ENCODE measurements at regions not wholly inside any gene's neighbourhood (a gene's known extent, or its start where the extent isn't known, plus 50 kb on each side); places are given as distances from the start of the nearest gene placed in this dataset.
A peak's percentile ranks its signal among the peaks of the same experiment; 100 is the strongest.

- Histone ChIP-seq H4K20me1 (replicated peaks in 1 of 2; ENCODE audit: control insufficient read depth in 1 of 2, insufficient read depth in 2 of 2, low read length in 2 of 2) (no peaks in the 10 kb centered on the region), H3K9ac (replicated peaks in 1 of 4; ENCODE audit: extremely low read depth in 1 of 4, low read depth in 3 of 4, low read length in 3 of 4) (no peak overlapping the region), H3K18ac (ENCODE audit: extremely low read depth, low read length) (no peak overlapping the region), H4K91ac (replicated peaks; ENCODE audit: insufficient read length, low read length) (no peak overlapping the region), H3K14ac (ENCODE audit: insufficient read length) (no peak overlapping the region), H2AFZ (ENCODE audit: low read length) (no peak overlapping the region), H2AK5ac (ENCODE audit: low read depth, low read length) (no peak overlapping the region), H2BK15ac (ENCODE audit: low read length) (no peak overlapping the region), H2BK120ac (replicated peaks; ENCODE audit: low read depth, low read length) (no peak overlapping the region), H3K27ac (ENCODE audit: low read depth, low read length) (no peak overlapping the region), H4K8ac (ENCODE audit: extremely low read depth, insufficient read depth, low read length) (no peak overlapping the region), H2BK5ac (ENCODE audit: low read depth, low read length) (no peak overlapping the region), H3K79me2 (ENCODE audit: control insufficient read depth in 1 of 2, insufficient read depth in 2 of 2, low read length in 2 of 2) (no peaks in the 10 kb centered on the region), H3K56ac (replicated peaks; ENCODE audit: insufficient read length, low read depth, low read length) (no peak overlapping the region), H3K9me3 (ENCODE audit: insufficient read depth in 2 of 2, low read depth in 1 of 2, low read length in 1 of 2) (no peaks in the 10 kb centered on the region), H3K4me2 (ENCODE audit: insufficient read depth in 1 of 2, low read depth in 2 of 2, low read length in 2 of 2) (no peak overlapping the region), H3K4me3 (ENCODE audit: extremely low read depth in 1 of 4, insufficient read depth in 2 of 4, low read depth in 3 of 4, low read length in 4 of 4) (no peak overlapping the region), H3K79me1 (ENCODE audit: low read depth, low read length) (no peaks in the 10 kb centered on the region), H3K4ac (replicated peaks; ENCODE audit: insufficient read length, low read depth, low read length) (no peak overlapping the region), H2BK20ac (ENCODE audit: low read length) (no peak overlapping the region), H3K23me2 (ENCODE audit: low read depth, low read length) (no peaks in the 10 kb centered on the region), H4K5ac (ENCODE audit: insufficient read length, low read depth, low read length) (no peak overlapping the region), H3K23ac (ENCODE audit: insufficient read length) (no peak overlapping the region), H3K36me3 (ENCODE audit: control insufficient read depth in 2 of 4, insufficient read depth in 4 of 4, low read length in 3 of 4) (no peaks in the 10 kb centered on the region), H3K27me3 (replicated peaks in 1 of 4; ENCODE audit: control insufficient read depth in 3 of 4, extremely low read depth in 1 of 4, insufficient read depth in 3 of 4, low read length in 3 of 4) (no peaks in the 10 kb centered on the region), H3K4me1 (replicated peaks in 1 of 4; ENCODE audit: control insufficient read depth in 3 of 4, insufficient read depth in 4 of 4, low read length in 3 of 4) (peaks cover 0 to 4% (median 0%) of the 10 kb centered on the region in 4 experiments; a peak in 1 of 7 replicates), H2BK12ac (ENCODE audit: low read depth, low read length) (no peak overlapping the region)
- CTCF ChIA-PET (ENCODE audit: partially characterized antibody): interaction anchor here (2.3 kb wide), 1 partner anchor 14 kb away, joined by 7 read pairs; no protein-coding TSS in a partner anchor
- POLR2A ChIA-PET (ENCODE audit: partially characterized antibody): no interaction called here
- WGBS, 2 experiments (ENCODE audit: extremely low coverage in 1 of 2, insufficient coverage in 1 of 2, insufficient read length in 1 of 2, insufficient replicate concordance in 2 of 2, low coverage in 1 of 2, low lambda C conversion rate in 2 of 2, missing lambda C conversion rate in 1 of 2): 90% methylated on average over 5 of the region's 5 CpGs; no CpG with 5 or more reads in 1 of the 2 experiments
- DNase-seq (ENCODE audit: low read depth in 1 of 2, low spot score in 2 of 2): peak in 1 of 2 experiments; percentile 31
- no peak for FAIRE-seq
- TF ChIP-seq CEBPB (IDR thresholded peaks at IDR 0.05; ENCODE audit: low read depth, low read length) (no peak), JUN (IDR thresholded peaks at IDR 0.05; ENCODE audit: low read depth, low read length) (no peak), YY1 (IDR thresholded peaks at IDR 0.05; ENCODE audit: low read depth, low read length) (no peak), ATF3 (IDR thresholded peaks at IDR 0.05; ENCODE audit: insufficient read depth, low read depth, low read length) (no peak), TEAD4 (IDR thresholded peaks at IDR 0.05; ENCODE audit: low read depth, low read length) (no peak), BACH1 (IDR thresholded peaks at IDR 0.05; ENCODE audit: low read length) (no peak), MAX (IDR thresholded peaks at IDR 0.05) (no peak), POU5F1 (IDR thresholded peaks at IDR 0.05; ENCODE audit: low read depth, low read length) (no peak), E2F6 (IDR thresholded peaks at IDR 0.05) (no peak), EGR1 (IDR thresholded peaks at IDR 0.05; ENCODE audit: borderline replicate concordance, low read depth, low read length) (no peak), RXRA (IDR thresholded peaks at IDR 0.05; ENCODE audit: insufficient read depth, low read depth, low read length) (no peak), BCL11A (IDR thresholded peaks at IDR 0.05; ENCODE audit: low read depth in 2 of 2, low read length in 2 of 2) (no peak), SP4 (IDR thresholded peaks at IDR 0.05; ENCODE audit: low read length) (no peak)
Measured at GRCh38 chr5:148926207-148926606, 99.8 kb downstream of the ADRB2 start.

All from H1 (cell line).